ENCODE measurements at regions not wholly inside any gene's neighbourhood (a gene's known extent, or its start where the extent isn't known, plus 50 kb on each side); places are given as distances from the start of the nearest gene placed in this dataset.
"Not testable (repeated sequence)": the region's sequence is repeated elsewhere in the genome, so short reads cannot be mapped to it uniquely, and the experiment has no call there.

- no peak for DNase-seq (ENCODE audit: low read depth, low spot score)
These were observed 531.2 kb downstream of the KCNA4 start for GRCh38 chr11:29485641-29486040.

DNA sequence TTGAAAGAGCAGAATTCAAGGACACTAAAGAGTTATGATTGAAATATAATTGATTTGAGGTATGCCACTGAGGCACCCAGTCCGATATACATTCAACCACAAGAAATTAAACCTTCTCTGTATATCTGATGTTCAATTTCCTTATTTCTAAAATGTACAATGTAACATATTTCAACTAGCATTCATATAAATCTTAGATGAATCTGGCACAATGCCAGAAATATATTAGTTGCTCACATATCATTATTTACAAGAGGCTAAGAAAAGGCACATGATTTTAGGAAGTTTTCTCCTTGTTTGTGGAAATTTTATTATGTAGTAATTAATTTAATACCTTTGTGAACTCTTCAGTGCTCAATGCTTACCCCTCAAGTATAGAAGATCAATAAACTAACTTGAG is 532.3 kb downstream of the KCNA4 start:
- no peak for DNase-seq (ENCODE audit: low read depth, low spot score)

- DNase-seq (ENCODE audit: low read depth, low spot score), result no peak
These were observed 533.0 kb downstream of the KCNA4 start for GRCh38 chr11:29483831-29484230.

DNA sequence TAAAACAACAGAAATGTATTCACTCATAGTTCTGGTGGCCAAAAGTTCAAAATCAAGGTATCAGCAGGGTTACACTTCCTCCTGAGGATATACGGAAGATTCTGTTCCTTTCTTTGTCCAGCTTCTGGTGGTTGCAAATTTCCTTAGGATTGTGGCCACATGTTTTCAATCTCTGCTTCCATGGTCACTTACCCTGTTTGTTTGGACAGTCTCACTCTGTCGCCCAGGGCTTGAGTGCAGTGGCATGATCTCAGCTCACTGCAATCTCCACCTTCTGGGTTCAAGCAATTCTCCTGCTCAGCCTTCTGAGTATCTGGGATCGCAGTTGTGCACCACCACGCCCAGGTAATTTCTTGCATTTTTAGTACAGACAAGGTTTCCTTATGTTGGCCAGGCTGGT is 534.3 kb downstream of the KCNA4 start:
- DNase-seq (ENCODE audit: low read depth, low spot score), result peak; percentile 6

GRCh38 chr11:29481738-29482137 is 535.1 kb downstream of the KCNA4 start:
- no peak for DNase-seq (ENCODE audit: low read depth, low spot score)

DNA sequence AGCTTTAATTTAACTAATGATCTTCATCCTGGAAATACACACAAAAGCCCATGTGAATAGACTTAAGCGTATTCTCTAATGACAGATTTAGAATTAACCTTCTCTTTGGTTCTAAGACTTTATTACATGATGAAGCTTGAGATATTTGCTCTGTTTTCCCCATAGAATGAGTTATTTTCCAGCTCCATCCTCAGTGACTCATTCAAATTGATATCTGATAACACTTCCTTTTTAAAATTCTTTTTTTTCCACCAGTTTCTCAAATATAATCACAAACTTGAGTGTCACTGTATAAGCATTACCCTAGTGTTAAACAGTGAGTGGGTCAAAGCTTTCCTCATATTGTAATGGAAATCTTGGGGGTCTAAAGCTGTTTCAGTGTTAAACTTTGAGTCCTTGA is 535.8 kb downstream of the KCNA4 start:
- no peak for DNase-seq (ENCODE audit: low read depth, low spot score)

DNA sequence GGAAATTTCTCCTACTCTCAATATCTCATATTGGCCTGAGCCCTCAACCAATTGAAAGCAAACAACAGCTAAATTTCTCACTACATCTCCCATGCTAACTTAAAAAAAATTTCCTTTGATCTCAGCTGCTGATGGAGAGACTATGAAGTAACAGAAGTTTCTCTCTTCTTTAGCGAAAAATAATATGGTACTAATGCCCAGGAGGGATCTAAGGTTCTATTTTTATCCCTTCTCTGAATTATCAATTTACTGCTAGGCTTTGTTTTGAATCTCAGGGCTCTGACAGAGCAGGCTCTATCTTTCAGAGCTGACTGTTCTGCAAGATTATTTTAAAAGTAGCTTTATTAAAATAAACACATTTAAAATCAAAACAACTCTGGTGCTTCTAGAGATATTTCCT is 558.6 kb downstream of the KCNA4 start:
- DNase-seq (ENCODE audit: low read depth, low spot score), result no peak

DNA sequence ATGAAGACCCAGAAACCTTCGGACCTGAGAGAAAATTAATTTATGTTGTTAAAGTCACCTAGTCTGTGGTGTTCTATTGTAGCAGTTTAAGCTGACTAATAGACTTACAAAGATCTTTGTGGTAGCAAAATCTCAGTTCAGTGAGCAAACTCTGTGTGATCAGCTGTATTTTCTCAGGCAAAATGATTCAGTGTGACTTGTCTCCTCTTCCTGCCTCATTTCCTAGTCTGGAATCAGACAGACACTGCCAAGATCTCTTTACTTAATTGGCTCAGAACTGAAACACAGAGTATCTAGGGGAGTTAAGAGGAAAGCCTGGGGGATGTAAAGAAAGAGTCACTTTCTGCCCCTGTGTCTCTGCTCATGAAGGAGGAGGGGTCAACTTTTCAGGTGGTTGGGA is 564.7 kb downstream of the KCNA4 start:
- peak; percentile 76 for DNase-seq (ENCODE audit: low read depth, low spot score)

DNA sequence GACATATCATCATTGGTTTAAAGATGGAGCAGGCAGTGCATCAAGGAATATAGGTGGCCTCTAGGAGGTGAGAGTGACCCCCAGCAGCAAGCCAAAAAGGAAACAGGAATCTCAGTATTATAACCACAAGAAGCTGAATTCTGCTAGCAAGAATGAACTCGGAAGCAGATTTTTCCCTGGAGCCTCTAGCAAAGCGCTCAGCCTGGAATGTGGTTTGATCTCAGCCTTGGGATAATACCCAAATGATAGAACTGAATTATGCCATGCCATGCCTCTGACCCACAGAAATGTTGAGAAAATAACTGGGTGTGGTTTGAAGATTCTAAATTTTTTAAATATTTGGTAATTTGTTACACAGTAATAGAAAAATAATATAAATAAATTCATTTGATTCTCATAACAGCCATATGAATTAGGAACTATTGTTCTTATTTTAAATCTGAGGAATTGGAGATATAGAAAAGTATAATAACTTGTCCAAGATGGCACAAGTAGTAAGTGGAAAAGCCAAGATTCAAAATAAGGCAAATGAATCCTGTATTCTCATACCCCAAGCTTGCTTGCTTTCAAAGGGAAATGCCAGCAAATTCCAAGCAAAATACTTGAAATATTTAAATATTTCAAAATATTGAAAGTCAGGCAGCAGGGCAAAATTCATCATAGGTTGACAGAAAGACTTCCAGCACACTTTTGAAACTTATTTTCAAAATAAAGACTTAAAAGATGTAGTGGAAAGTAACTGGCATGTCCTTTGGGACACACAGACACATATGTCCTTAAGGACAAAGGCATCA is 567.4 kb downstream of the KCNA4 start:
- DNase-seq (ENCODE audit: low read depth, low spot score), result peak; percentile 55

- peak; percentile 60 for DNase-seq (ENCODE audit: low read depth, low spot score)
These were observed 568.5 kb downstream of the KCNA4 start for GRCh38 chr11:29448246-29448877.

GRCh38 chr11:29447821-29448220 is 569.0 kb downstream of the KCNA4 start:
- DNase-seq (ENCODE audit: low read depth, low spot score), result no peak

- DNase-seq (ENCODE audit: low read depth, low spot score), result no peak
These were observed 570.7 kb downstream of the KCNA4 start for GRCh38 chr11:29446132-29446531.

- not testable (repeated sequence) for DNase-seq (ENCODE audit: low read depth, low spot score)
These were observed 571.6 kb downstream of the KCNA4 start for GRCh38 chr11:29445191-29445590.

GRCh38 chr11:29438815-29439214 is 578.0 kb downstream of the KCNA4 start:
- no peak for DNase-seq (ENCODE audit: low read depth, low spot score)

GRCh38 chr11:29435421-29435820 is 581.4 kb downstream of the KCNA4 start:
- peak; percentile 39 for DNase-seq (ENCODE audit: low read depth, low spot score)

DNA sequence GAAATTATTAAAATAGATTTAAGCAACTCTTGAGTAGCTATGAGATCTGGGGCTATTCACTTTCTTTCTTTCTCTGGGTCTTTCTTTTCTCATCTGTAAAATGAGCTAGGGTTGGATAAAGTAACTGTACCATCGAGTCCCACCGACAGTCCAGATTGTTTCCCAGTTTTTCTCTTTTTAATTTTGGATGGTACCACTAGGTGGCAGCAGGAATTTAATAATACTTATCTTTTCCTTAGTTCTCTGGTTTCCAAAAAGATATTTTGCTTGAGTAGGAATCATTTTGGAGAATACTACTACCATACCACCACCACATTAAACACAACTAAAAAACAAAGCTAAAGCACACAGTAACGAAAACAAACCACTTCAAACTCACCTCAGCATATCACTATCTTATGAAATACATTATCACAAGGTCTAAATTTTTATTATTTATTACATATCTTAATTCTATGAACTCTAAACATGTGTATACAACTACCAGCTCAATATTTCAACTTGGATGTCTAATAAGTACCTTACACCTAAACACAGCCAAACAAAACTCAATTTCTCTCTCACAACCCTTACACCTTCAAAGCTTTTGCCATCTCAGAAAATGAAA is 584.0 kb downstream of the KCNA4 start:
- peak; percentile 37 for DNase-seq (ENCODE audit: low read depth, low spot score)

- no peak for DNase-seq (ENCODE audit: low read depth, low spot score)
These were observed 611.5 kb downstream of the KCNA4 start for GRCh38 chr11:29405305-29405704.

GRCh38 chr11:29395555-29396072 is 621.2 kb downstream of the KCNA4 start:
- peak; percentile 7 for DNase-seq (ENCODE audit: low read depth, low spot score)

DNA sequence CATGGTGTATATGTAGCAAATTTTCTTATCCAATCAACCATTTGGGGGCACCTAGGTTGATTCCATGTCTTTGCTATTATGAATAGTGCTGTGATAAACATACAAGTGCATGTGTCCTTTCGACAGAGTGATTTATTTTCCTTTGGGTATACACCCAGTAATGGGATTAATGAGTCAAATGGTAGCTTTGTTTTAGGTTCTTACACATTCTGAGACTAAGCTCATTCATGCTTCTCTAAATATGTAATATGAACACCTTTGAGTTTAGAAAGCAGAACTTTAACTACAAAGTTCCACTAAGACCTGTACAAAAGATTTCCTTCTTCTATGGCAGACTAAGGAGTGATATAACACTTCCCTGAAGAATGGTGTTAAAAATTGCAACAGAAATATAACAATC is 627.0 kb downstream of the KCNA4 start:
- no peak for DNase-seq (ENCODE audit: low read depth, low spot score)

- DNase-seq (ENCODE audit: low read depth, low spot score), result no peak
These were observed 643.1 kb downstream of the KCNA4 start for GRCh38 chr11:29373725-29374124.

- DNase-seq (ENCODE audit: low read depth, low spot score), result no peak
These were observed 648.7 kb downstream of the KCNA4 start for GRCh38 chr11:29368126-29368525.

- no peak for DNase-seq (ENCODE audit: low read depth, low spot score)
These were observed 652.8 kb downstream of the KCNA4 start for GRCh38 chr11:29364006-29364405.

- DNase-seq (ENCODE audit: low read depth, low spot score), result no peak
These were observed 655.5 kb downstream of the KCNA4 start for GRCh38 chr11:29361369-29361768.
